HepG2 (cell line): ENCODE measurements at regions not wholly inside any gene's neighbourhood (a gene's known extent, or its start where the extent isn't known, plus 50 kb on each side); places are given as distances from the start of the nearest gene placed in this dataset.

ENCODE experiments used
- ATAC-seq: fragments of 200-7000 bp; cut with Tn5 transposase; 3 replicates; pipeline ENCODE4 v1.9.1; 2020; ENCODE audit warnings: mild to moderate bottlenecking, moderate library complexity
- BruUV-seq: library from RNA; stranded (reverse); fragments of 400-500 nt; replicated peaks from 2 replicates; lab custom pipeline; 2021; lab: Mats Ljungman, UMichigan
- CTCF ChIA-PET: fragments of 300-600 bp; formaldehyde crosslinking; extraction: SDS; loops from one replicate; lab custom pipeline; 2021; ENCODE audit warnings: low total read pairs, inconsistent platforms, low intra/inter-chr PET ratio; lab: Yijun Ruan, JAX
- POLR2A ChIA-PET: fragments of 350-600 bp; sonication (Branson Sonifier 250); formaldehyde crosslinking; loops from one replicate; lab custom pipeline; 2020; ENCODE audit warnings: antibody characterized with exemption, inconsistent platforms; lab: Yijun Ruan, JAX
- DNase-seq: peaks from one replicate; pipeline ENCODE4 v3.0.0-alpha.2; 2015; ENCODE audit warnings: low spot score
- FAIRE-seq: peaks from 3 replicates; lab custom pipeline; 2011; peaks lifted over from hg19 to GRCh38; lab: Jason Lieb, UNC
- H2AFZ ChIP-seq: one replicate; pipeline ENCODE4 v1.6.1; 2011; ENCODE audit warnings: low read length, inconsistent platforms
- H3K27ac ChIP-seq: fragments of 300-600 bp; 3 replicates; pipeline ENCODE4 v1.8.0; 2011; ENCODE audit warnings: mixed run types, mild to moderate bottlenecking, mixed read lengths, low read length, inconsistent platforms; ENCODE audit not compliant: insufficient read depth; ENCODE audit errors: extremely low read length
- H3K27me3 ChIP-seq, 2 experiments: fragments of 200-600 bp in 1 of 2; 2 replicates in 1 of 2; 3 replicates in 1 of 2; pipeline versions ENCODE4 v1.6.0 to v1.8.0; 2011; ENCODE audit warnings: low read length in 2 of 2, mild to moderate bottlenecking in 2 of 2, moderate library complexity in 2 of 2, inconsistent platforms in 1 of 2; ENCODE audit not compliant: insufficient read depth in 2 of 2, control insufficient read depth in 1 of 2
- H3K36me3 ChIP-seq, 2 experiments: fragments of 200-600 bp in 1 of 2; replicated peaks in 1 of 2; 2 replicates in 1 of 2; 3 replicates in 1 of 2; pipeline versions ENCODE4 v1.5.1 to v1.8.0; 2011; ENCODE audit warnings: low read length in 2 of 2, inconsistent platforms in 1 of 2; ENCODE audit not compliant: insufficient read depth in 2 of 2, control insufficient read depth in 1 of 2
- H3K4me1 ChIP-seq: 2 replicates; pipeline ENCODE4 v1.5.1; 2012; ENCODE audit warnings: low read length, inconsistent platforms; ENCODE audit not compliant: insufficient read depth
- H3K4me2 ChIP-seq: 2 replicates; pipeline ENCODE4 v1.6.0; 2011; ENCODE audit warnings: low read depth, low read length, inconsistent platforms
- H3K4me3 ChIP-seq, 3 experiments: fragments of 200-600 bp in 1 of 3; sonication (generic), shearing (Covaris generic) in 1 of 3; replicated peaks in 1 of 3; 2 replicates each; pipeline ENCODE4 v1.5.1; 2011 to 2016; ENCODE audit warnings: low read length in 3 of 3, inconsistent platforms in 2 of 3, low read depth in 2 of 3, mild to moderate bottlenecking in 2 of 3, control low read depth in 1 of 3, mixed read lengths in 1 of 3; ENCODE audit not compliant: insufficient read depth in 1 of 3
- H3K79me2 ChIP-seq: one replicate; pipeline ENCODE4 v1.6.1; 2011; ENCODE audit warnings: low read length, inconsistent platforms; ENCODE audit not compliant: insufficient read depth
- H3K9ac ChIP-seq: 2 replicates; pipeline ENCODE4 v1.6.0; 2011; ENCODE audit warnings: mild to moderate bottlenecking, low read depth, low read length, inconsistent platforms; ENCODE audit not compliant: insufficient read depth
- H3K9me3 ChIP-seq: 2 replicates; pipeline ENCODE4 v1.5.1; 2012; ENCODE audit warnings: mild to moderate bottlenecking, low read length
- H4K20me1 ChIP-seq: 2 replicates; pipeline ENCODE4 v1.6.0; 2011; ENCODE audit warnings: inconsistent platforms, mild to moderate bottlenecking, low read length, moderate library complexity; ENCODE audit not compliant: insufficient read depth
- BCL3 ChIP-seq: sonication (generic); formaldehyde crosslinking; IDR thresholded peaks from 2 replicates; pipeline ENCODE4 v1.5.1; 2020; ENCODE audit warnings: mild to moderate bottlenecking, missing genetic modification reagents, moderate library complexity
- GABPB1 ChIP-seq: IDR thresholded peaks from 2 replicates; pipeline ENCODE4 v1.6.1; 2016; ENCODE audit warnings: mild to moderate bottlenecking, missing genetic modification reagents, moderate library complexity, missing compliant biosample characterization
- NFIC ChIP-seq: IDR thresholded peaks from 2 replicates; pipeline ENCODE4 v1.6.1; 2012; ENCODE audit warnings: mild to moderate bottlenecking, low read length, inconsistent platforms
- SATB2 ChIP-seq: sonication (generic); formaldehyde crosslinking; IDR thresholded peaks from 2 replicates; pipeline ENCODE4 v1.5.0; 2020; ENCODE audit warnings: missing genetic modification reagents
- SMAD1 ChIP-seq: sonication (generic); formaldehyde crosslinking; IDR thresholded peaks from 2 replicates; pipeline ENCODE4 v1.4.0; 2020; ENCODE audit warnings: missing genetic modification reagents, low read depth, mild to moderate bottlenecking, borderline replicate concordance
- SMYD3 ChIP-seq: sonication (generic); formaldehyde crosslinking; IDR thresholded peaks from 2 replicates; pipeline ENCODE4 v1.8.1; 2023; ENCODE audit warnings: mild to moderate bottlenecking, missing genetic modification reagents
- ZFP36L1 ChIP-seq: sonication (generic); formaldehyde crosslinking; IDR thresholded peaks from 2 replicates; pipeline ENCODE4 v1.8.0; 2022; ENCODE audit warnings: mild to moderate bottlenecking, missing genetic modification reagents, moderate library complexity
- ZMAT3 ChIP-seq: sonication (generic); formaldehyde crosslinking; conservative IDR thresholded peaks from 2 replicates; pipeline ENCODE4 v1.7.0; 2021; ENCODE audit warnings: missing genetic modification reagents
- WGBS: methylation state at CpG from one replicate; pipeline ENCODE4 v1.1.6; 2017; ENCODE audit warnings: low lambda C conversion rate; 5-methylcytosine and 5-hydroxymethylcytosine counted together
- in situ Hi-C: cut with HindIII; loops from 2 replicates; pipeline ENCODE4 v1.10.0; 2017; ENCODE audit warnings: low pct_unique_long_range_greater_than_20kb; ENCODE audit not compliant: extremely low pct_ligation_motif_present
- intact Hi-C: fragments of 100-400 bp; cut with micrococcal nuclease; formaldehyde crosslinking; loops from one replicate; pipeline ENCODE4 v1.10.0; 2022; ENCODE audit not compliant: unreplicated experiment
- TF ChIP-seq, protein P1 (sequence below): sonication (generic); formaldehyde crosslinking; IDR thresholded peaks from 2 replicates; pipeline ENCODE4 v1.5.0; 2020; ENCODE audit warnings: mild to moderate bottlenecking, missing genetic modification reagents, borderline replicate concordance

DNA sequence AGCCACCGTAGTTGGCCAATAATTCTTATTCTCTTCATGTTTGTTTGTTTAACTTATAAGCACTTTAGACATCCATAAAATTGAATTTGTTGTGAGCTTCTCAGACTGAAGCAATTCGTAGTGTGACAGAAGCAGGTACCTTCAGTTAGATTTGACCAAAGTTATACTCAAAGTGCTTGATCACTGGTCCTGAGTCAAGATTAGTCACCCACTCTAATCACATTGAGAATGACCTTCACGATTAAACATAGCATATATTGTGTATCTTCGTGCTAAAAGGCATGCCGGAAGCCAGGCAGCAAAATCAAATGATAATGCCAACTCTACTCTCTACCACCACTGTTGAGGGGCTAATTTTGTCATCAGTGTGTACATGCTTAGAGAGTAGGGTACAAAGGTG is 763.7 kb upstream of the MBL2 start:
- TF ChIP-seq, protein P1, sequence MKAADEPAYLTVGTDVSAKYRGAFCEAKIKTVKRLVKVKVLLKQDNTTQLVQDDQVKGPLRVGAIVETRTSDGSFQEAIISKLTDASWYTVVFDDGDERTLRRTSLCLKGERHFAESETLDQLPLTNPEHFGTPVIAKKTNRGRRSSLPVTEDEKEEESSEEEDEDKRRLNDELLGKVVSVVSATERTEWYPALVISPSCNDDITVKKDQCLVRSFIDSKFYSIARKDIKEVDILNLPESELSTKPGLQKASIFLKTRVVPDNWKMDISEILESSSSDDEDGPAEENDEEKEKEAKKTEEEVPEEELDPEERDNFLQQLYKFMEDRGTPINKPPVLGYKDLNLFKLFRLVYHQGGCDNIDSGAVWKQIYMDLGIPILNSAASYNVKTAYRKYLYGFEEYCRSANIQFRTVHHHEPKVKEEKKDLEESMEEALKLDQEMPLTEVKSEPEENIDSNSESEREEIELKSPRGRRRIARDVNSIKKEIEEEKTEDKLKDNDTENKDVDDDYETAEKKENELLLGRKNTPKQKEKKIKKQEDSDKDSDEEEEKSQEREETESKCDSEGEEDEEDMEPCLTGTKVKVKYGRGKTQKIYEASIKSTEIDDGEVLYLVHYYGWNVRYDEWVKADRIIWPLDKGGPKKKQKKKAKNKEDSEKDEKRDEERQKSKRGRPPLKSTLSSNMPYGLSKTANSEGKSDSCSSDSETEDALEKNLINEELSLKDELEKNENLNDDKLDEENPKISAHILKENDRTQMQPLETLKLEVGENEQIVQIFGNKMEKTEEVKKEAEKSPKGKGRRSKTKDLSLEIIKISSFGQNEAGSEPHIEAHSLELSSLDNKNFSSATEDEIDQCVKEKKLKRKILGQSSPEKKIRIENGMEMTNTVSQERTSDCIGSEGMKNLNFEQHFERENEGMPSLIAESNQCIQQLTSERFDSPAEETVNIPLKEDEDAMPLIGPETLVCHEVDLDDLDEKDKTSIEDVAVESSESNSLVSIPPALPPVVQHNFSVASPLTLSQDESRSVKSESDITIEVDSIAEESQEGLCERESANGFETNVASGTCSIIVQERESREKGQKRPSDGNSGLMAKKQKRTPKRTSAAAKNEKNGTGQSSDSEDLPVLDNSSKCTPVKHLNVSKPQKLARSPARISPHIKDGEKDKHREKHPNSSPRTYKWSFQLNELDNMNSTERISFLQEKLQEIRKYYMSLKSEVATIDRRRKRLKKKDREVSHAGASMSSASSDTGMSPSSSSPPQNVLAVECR (CRISPR knock-in tag), result no peak
- TF ChIP-seq SMAD1 (CRISPR knock-in tag) (no peak), SMYD3 (no peak), ZFP36L1 (CRISPR knock-in tag) (no peak), BCL3 (CRISPR knock-in tag) (no peak), SATB2 (no peak), ZMAT3 (no peak), GABPB1 (CRISPR knock-in tag) (no peak), NFIC (no peak)
- Histone ChIP-seq H3K27ac (no peak overlapping the region), H3K4me1 (no peaks in the 10 kb centered on the region), H3K9ac (no peak overlapping the region), H3K9me3 (no peaks in the 10 kb centered on the region), H4K20me1 (no peaks in the 10 kb centered on the region), H3K27me3 (no peaks in the 10 kb centered on the region; a peak in 1 of 5 replicates), H3K4me3 (no peak overlapping the region), H2AFZ (peak overlapping the region; percentile 15), H3K36me3 (no peaks in the 10 kb centered on the region), H3K4me2 (no peak overlapping the region), H3K79me2 (no peaks in the 10 kb centered on the region)
- WGBS, result 24% methylated on average over 5 of the region's 5 CpGs
- in situ Hi-C loops, result no loop called here
- intact Hi-C loops, result no loop called here
- ATAC-seq (no peak), FAIRE-seq (no peak), DNase-seq (no peak)
- BruUV-seq, result no TSS peak
- POLR2A ChIA-PET, result no interaction called here
- CTCF ChIA-PET, result no interaction called here
